ENCODE measurements at regions not wholly inside any gene's neighbourhood (a gene's known extent, or its start where the extent isn't known, plus 50 kb on each side); places are given as distances from the start of the nearest gene placed in this dataset.
"Not testable (repeated sequence)": the region's sequence is repeated elsewhere in the genome, so short reads cannot be mapped to it uniquely, and the experiment has no call there.

DNA sequence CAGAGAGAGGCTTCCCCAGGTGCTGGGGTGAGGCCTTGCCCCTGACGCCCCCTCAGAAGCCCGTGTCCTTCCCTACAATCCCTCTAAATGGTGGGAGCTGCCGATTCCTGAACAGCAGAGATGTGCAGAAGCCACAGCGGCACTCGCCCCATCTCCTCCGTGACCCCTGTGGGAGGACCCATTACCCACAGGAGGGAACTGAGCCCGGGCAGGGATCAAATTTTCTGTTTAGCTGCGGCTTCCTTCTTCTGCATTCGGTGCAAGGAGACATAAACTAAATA is 181.2 kb upstream of the RAB6C start:
- DNase-seq, result no peak

DNA sequence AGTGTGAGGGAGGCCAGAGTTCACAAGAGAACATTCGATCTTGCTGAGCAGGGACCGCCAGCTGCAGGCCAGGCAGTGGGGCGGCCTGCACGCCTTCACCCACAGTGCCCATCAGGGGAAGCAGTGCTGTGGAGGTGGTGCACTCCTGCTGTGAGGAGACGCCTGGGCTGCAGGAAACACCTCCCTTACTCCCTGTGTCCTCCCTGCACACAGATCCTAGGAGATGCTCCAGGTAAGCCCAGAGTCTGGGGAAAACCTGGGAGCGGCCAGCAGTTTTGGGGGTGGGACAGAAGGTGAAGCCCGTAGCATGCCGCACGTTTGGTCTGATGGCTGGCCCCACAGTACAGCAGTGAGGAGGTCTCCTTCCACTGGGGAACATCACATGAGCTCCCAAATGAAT is 180.8 kb upstream of the RAB6C start:
- no peak for DNase-seq

DNA sequence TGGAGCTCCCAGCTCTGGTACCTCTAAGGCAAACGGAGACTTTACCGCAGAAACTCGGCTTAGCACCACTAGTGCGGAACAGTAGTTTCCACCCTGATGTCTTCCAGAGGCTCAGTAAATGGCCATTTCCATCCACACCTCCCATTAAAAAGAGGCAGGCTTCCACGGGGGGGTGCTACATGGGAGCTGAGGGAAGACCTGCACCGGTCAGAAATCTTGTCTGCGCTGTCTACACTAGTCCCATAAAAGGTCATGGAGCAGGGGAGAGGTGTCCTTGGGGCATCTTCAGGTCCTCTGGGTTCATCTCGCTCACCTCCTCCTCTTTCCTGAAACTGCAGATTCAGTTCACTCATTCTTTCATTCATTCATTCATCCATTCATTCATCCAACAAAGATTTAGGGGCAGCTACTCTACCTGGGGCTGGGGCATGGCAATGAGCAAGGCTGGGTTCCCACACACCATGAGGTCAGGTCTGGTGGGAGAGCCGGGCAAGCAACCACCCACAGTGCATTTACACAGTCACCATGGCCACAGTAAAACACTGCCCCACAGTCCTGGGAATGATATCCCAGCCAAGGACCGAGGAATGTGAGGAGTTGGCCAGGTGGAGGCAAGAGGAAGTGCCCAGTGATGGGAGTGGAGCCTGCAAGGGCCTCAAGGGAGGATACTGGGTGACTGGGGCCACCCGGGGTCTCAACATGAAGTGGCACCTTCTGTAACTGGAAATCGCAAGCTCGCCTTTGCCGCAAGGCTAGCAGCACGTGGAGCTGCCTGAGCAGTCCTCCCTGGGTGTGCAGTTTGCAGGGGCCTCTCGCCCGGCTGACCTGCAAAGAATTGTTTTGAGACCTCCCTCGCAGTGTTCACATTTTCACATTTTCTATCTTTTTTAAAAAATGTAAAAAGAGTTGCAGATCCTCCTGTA is 180.2 kb upstream of the RAB6C start:
- no peak for DNase-seq

DNA sequence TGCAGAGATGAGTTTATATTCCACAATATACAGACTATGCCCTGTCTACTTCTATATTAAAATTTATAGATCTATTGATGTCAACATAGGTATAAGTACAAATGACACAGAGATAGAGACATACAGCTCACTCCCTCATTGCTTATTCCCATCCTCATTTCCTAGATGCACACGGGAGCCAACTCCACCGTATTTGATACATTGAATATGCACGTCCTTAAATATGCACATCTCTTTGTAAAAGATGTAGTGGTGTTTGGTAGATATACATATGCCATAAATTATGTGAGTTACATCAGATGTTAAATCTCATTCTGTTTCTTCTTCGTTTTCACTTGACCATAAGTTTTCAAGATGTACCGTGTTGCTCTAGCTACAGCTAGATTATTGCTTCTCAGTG is 179.2 kb upstream of the RAB6C start:
- DNase-seq, result no peak

DNA sequence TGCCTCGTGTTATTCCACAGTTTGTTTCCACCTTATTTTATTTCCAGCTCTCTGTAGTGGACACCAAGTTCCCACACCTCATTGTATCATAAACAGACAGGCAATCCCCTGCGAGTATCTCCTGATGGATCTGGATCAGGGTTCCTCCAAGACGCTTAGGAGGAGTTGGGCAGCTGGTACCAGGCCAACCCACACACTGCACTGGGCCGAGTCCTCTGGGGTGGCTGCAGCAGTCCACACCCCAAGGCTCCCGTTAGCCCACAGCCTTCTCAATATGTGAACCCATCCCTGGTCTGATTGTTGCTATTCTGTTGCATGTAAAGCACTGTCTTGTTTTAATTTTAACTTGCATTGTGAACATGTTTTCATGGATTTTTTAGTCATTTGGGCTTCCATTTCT is 178.8 kb upstream of the RAB6C start:
- DNase-seq, result no peak

DNA sequence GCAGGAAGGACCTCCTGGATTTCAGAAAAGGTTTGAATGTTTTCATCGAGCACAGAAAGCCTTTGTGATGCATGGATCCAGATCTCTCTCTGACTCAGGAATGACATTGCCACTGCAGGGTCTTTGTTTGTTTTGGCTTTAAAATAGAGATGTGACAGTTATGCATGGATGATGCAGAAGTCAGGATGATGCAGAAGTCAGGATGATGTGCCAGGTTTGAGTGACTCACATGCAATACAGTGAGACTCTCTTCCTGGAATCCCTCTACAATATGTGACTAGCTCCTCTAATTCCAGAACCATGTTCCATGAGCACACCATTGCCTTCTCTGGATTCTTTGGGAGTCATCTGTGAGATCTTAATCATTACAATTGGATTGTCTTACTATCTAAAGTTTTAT is 177.9 kb upstream of the RAB6C start:
- no peak for DNase-seq

DNA sequence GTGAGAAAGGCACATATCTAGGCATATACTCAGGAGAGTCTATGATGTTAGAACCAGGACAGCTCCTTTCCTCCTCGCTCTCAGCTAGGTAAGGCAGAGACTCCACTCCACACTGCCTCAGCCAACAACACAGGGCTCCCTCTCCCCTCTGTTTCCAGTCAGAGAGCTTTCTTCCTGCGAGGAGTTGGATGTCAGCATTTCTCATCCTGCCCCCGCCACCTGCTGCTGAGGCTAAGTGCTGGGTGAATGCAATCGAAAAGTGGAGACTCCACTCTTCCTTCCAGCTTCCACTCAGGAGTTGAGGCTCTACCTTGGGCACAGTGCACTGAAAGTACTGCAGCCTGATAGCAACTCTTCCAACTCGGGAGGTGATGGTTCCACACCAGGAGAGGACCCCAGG is 177.2 kb upstream of the RAB6C start:
- DNase-seq, result no peak

DNA sequence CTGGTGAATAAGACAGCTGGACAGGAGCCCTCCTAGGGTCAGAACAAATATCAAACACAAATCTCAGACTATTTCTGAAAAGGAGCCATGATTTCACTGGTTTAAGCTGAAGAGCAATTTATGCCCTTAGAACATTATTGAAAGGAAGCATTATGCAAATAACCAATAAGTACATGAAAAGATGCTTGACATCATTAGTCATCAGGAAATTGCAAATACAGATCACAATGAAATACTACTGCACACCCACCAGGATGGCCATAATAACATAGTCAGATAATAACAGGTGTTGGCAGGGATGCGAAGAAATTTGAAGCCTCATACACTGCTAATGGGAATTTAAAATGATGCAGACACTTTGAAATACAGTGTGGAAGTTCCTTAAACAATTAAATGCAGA is 176.4 kb upstream of the RAB6C start:
- no peak for DNase-seq

DNA sequence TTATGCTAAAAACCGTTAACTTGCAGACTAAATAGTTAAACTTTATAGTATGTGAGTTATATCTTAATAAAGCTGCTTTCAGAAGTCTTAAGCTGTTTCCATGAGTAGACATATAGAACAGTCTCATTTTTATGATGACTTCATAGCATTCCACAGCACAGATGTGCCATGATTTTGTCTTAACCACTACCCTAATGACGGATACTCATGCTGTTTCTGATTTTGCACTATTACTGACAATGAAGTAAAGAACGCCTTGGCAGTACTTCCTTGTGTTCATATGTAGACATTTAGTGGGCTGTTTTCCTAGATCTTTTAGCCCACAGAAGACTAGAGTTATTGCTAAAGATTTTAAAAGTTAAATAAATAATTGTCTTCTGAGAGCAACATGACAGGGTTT is 175.6 kb upstream of the RAB6C start:
- no peak for DNase-seq

DNA sequence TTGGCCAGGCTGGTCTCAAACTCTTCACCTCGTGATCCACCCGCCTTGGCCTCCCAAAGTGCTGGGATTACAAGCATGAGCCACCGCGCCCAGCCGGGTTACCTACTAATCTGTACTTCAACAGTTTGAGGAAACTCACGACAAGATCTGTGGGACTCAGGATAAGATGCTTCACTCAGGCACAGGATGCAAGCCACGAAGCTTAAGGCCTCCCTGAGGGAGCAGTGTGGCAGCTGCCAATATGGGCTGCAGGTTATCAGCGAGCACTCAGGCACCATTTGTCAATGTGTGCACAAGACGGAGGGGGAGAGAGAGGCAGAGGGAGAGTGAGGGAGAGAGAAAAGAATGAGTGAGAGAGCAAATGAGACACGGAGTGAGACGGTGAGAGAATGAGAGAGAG is 173.6 kb upstream of the RAB6C start:
- DNase-seq, result no peak

DNA sequence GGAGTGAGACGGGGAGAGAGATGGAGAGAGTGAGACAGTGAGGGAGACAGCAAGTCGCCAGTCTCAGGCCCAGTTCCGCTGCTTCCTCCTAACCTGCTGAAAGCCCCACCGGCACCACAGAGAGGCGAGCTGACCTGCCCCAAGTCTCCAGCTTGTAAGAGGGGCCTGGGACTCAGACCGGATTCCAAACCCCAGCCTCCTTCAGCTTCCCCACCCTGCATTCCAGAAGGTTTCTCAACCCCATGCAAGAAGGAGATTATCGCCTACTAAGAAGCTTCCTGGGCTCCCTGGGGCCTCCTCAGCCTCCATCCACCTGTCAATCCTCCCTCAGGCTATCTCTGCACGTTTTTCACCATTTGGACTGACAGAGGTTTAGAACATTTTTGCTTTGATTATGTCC is 173.1 kb upstream of the RAB6C start:
- DNase-seq, result no peak

DNA sequence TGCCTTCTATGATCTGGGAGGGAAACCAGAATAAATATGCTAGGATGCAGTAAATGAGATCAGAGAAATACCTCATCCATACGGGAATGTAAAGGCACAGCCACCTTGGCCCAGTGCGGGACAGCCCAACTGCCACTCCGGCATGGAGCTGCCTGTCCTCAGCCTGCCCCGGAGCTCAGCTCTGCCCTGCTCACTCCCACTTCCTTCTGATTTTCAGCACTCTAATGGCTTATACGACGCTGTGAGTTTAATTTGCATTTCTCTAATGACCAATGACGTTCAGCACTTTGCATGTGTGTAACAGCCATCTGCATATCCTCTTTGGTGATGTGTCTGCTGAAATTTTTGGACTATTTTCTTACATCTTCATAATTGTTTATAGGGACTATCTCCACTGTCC is 172.5 kb upstream of the RAB6C start:
- DNase-seq, result no peak

DNA sequence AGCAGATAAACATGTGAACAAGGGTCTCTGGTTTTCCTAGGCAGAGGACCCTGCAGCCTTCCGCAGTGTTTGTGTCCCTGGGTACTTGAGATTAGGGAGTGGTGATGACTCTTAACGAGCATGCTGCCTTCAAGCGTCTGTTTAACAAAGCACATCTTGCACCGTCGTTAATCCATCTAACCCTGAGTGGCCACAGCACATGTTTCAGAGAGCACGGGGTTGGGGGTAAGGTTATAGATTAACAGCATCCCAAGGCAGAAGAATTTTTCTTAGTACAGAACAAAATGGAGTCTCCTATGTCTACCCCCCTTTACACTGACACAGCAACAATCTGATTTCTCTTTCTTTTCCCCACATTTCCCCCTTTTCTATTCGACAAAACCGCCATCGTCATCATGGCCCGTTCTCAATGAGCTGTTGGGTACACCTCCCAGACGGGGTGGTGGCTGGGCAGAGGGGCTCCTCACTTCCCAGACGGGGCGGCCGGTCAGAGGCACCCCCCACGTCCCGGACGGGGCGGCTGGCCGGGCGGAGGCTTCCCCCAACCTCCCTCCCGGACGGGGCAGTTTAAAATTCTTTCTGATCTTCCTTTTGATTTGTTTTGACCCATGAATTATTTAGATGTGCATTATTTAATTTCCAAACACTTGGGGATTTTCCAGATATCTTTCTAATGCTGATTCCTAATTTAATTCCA is 171.7 kb upstream of the RAB6C start:
- not testable (repeated sequence) for DNase-seq

DNA sequence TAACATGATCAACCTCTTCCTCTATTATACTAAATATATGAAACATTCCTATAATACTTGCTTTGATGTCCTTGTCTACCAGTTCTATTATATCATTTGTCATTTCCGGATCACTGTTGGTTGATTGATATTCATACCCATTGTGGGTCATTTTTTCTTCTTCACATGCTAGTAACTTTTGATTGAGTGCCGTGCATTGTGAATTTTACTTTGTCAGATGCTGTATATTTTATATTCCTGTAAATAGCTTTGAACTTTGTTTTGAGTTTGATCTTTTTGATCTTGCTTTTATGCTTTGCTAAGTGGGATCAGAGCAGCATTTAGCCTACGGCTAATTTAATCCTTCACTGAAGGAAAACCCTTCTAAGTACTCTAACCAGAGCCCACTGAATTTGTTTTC is 168.9 kb upstream of the RAB6C start:
- DNase-seq, result no peak

DNA sequence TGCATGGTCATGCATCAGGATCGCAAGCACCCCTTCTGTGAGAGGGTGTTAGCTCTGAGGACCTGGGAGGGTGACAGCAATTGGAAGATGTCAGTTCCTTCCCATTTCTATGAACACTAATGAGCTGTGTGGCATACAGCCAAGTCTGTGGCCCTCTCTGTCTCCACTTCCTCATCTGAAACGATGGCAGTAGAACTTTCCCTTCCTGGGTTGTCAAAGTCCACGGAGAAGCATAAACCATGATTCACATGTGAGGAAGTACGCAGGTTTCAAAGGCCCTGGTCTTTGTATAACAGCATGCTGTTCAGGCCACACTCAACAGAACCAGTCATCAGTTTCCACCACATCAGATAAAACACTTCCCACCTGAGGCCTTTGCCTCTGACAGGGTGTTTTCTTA is 167.4 kb upstream of the RAB6C start:
- no peak for DNase-seq

DNA sequence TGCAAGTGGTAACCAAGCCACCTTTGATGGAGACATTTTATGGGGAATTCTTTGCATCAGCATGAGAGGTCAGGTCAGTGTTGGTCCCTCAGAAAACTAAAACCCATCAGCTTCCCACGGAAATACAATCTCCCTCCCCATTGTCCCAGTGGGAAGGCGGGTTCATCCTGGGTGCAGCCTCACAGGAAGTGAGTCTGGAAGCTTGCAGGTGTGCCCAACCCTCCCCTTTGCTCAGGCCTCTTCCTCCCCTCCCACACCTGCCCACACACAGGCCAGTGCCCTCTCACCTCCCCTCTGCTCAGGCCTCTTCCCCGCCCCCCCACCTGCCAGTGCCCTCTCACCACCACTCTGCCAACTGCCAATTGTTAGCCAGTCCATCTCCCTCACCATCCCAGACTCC is 166.8 kb upstream of the RAB6C start:
- no peak for DNase-seq

DNA sequence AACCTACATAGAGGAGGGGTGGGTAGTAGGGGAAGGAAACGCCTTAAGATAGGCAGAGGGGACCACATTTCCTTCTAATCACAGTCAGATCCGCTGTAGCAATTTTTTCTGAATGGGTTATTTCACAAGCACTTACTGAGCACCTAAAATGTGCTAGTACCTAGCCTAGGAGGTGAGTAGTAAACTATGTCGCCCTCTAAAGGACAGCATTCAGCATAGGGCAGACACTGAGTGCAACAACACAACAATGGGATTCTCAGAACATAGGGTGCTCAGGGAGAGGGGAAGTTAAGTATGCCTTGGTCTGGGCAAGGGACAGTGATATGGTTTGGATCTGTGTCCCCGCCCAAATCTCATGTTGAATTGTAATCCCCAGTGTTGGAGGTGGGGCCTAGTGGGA is 166.1 kb upstream of the RAB6C start:
- DNase-seq, result no peak

DNA sequence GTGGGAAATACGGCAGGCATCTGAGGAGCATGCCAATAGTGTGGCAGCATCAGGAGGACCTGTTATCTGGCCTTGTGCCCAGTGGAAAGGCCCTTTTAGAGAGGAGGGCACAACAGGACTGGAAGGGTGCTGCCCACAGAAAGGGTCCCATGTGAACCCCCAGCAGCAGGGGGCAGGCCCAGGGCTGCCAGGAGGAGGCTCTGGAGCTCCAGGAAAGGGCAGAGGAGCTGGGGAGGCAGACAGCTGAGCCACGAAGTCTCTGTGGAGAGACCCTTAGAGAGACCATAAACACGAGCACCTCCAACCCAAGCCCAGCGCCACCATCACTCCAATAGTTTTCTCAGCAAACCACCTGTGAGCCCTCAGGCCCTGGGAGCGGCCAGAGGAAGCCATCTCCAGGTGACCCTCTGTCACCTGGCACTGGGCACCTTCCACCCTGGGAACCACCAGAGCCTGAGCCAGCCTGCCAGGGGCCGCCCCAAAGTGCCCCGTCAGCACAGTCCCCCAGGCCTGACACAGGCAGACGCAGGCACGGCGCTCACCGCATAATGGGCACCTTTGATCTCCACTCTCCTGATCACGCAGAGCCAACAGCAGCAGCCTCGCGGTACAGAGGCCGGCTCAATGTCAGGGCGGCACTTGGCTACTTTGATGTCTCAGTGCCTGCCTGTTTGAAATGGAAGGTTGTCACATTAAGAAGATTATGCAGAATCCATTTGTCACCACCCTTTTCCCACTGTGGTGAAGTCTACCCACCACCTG is 162.5 kb upstream of the RAB6C start:
- DNase-seq, result no peak

DNA sequence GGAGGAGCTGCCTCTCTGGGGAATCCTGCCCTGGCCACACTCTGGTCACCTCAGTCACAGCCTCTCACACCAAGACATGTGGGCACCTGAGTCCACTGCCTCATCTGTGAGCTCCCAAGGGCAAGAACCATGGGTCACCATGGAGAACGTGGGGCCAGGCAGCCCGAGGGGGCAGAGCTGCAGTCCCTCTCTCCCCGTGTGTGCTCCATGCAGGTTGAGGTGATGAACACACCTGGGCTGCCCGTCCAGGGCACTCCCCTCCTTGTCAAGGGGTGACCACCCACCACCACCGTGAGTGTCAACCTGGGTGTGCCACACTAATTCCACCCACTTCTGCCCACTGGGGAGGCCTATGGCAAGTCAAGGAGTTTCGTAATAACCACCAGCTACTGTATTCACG is 159.6 kb upstream of the RAB6C start:
- no peak for DNase-seq

DNA sequence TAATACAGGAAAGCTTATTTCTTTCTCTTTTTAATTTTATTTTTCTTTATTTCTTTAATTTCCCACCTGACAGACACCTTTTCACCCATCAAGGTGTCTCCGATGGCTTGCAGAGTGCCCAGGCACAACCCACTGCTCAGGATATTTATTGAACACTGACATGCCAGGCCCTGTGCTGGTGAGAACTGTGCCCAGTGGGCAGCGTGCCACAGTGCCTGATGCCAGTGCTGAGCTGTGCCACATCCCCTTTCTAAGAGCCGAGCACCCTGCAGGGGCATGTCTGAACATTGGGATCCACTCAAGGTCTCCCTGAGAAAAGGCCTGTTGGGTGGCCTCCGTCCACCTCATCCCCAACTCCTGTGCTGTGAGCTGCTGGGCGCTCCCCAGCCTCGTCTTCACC is 158.6 kb upstream of the RAB6C start:
- no peak for DNase-seq

DNA sequence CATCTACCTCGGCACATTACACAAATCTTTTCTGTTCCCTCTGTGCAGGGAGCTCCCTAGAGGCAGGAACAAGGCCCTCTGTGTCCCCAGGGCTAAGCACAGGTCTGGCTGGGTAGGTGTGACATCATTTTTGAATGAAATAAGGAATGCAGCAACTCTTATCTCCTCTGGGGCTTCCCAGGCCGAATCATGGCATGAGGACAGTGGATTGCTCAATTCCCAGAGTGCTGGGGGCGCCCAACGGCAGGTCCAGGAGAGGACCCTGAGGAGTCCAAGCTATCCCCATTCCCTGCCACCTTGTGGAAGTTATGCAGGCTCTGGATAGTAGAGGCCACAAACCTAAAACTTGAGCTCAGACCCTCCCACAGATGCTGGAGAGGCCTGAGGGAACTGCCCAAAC is 158.0 kb upstream of the RAB6C start:
- no peak for DNase-seq

DNA sequence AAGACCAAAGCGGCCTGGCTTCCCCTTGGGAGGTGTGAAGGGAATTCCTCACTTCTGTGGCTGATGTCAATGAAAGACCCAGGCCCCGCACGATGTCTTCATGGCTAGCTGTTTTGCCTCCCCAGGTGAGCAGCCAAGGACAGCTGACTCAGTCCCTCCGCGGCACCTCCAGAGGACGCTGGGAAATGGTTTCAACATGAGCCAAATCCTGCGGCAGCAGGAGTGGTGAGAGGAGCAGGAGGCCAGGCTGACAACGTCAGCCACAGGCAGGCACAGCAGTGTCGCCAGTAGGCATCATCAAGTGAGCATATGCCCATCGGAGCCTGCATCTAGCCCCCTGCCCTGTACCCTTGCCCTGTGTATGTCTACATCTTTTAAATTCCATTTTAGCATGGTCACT is 156.4 kb upstream of the RAB6C start:
- DNase-seq, result no peak

DNA sequence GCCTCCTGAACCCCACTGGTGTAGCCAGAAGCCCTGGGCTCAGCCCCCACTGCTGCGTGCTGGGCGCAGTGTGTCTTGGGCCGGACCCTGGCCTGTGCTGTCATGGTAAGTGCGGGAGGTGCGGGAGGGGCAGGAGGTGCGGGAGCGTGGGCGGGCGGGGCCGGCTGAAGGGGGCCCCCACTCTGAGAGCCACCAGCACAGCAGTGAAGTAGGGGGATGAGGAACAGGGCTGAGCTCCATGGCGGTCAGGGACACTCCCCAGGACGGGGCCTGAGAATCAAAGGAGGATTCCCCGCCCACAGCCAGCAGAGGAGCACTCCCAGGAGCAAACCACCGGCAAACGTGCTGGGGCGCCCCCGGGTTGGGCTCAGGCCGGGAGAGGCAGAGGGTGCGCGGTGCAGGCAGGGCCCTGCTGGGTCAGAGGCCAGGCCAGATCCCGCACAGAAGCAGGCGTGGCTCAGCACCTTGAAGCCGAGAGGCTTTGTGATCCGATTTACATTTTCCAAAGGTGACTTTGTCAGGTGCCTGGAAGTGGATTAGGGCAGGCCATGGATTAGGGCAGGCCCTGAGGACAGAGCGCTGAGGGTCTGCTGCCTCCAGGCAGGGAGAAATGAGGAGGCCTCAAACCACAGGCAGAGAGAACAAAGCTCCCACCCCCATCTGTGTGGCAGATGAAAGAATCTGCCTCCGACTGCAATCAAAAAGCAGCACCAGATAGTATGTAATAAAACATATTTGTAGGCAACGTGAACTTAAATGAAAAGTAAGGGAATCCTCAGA is 152.0 kb upstream of the RAB6C start:
- no peak for DNase-seq
